GM18909 (cell line): ENCODE measurements at regions not wholly inside any gene's neighbourhood (a gene's known extent, or its start where the extent isn't known, plus 50 kb on each side); places are given as distances from the start of the nearest gene placed in this dataset.
"Not testable (repeated sequence)": the region's sequence is repeated elsewhere in the genome, so short reads cannot be mapped to it uniquely, and the experiment has no call there.

ENCODE experiments used
- ATAC-seq: cut with Tn5 transposase; IDR thresholded peaks from one replicate; pipeline ENCODE4 v1.9.1; 2021; ENCODE audit warnings: mild to moderate bottlenecking; ENCODE audit not compliant: unreplicated experiment, poor library complexity

DNA sequence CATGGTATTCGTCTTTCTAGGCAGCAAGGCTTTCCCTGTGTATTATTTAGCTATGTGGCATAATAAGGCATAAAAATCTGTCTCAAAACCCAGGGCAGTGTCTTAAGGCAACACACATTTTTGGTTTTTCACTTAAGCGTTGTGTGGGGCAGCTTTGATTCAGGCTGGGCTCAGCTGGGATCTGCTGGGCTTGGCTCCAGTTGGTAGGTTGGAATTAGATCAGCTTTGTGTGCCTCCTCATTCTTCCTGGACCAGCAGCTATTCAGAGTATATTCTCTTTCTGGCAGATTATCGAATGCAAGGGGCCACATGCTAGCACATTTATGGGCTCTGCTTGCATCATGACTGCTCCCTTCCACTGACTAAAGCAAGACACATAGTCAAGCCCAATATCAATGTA lies 487.9 kb downstream of the RFPL4B start:
- ATAC-seq, result no peak

DNA sequence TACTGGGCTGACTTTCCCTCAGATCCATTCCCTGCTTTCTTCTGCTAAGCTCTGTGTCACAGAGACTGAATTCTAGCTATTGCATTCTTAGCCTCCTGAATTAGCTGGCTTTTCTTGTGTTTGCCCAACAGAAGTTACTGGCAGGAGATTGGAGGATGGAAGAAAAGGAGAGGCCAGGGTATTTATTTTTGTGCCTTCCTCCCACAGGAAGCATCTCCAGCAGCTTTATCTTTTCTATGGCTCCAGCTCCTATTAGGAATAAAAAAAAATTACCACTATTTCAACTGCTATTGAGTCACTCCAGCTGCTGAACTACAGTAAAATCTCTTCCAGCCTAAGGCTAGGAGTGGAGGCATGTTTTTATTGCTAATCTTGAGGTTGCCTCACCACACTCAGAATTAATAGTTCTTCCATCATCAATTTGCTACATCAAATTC lies 492.4 kb downstream of the RFPL4B start:
- no peak for ATAC-seq

DNA sequence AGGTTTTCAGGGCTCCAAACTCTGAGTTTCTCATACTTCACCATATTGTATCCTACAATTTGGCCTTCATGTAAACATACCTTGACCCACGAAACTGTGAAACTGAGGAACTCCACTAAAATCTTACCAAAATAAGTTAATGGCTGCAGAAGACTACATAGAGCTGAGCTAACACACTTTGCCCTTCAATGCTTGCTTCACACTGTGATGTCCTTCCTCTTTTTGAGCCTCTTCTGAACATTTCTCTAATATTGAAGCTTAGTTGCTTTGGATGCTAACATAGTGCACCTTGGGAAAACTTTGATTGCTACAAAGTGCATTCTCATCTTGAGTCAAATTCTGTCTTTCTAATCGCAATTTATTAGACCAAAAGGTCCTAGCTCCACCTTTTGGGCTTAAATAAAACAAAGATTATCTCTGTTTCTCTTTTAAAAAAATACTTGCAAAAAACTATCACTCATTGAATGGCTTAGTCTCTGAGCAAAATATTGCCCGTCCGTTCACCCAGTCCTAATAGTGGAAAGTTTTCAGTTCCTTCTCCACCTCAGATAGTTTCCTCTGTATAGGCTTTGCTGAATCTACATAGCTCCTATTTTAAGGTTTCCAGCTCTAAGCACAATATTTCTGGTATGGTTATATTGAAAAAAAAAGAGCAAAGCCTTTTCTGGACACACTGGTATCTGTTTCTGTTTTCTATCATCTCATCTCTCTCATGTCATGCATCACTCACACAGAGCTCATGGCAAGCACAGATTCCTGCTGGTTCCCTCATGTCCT lies 494.6 kb downstream of the RFPL4B start:
- no peak for ATAC-seq

DNA sequence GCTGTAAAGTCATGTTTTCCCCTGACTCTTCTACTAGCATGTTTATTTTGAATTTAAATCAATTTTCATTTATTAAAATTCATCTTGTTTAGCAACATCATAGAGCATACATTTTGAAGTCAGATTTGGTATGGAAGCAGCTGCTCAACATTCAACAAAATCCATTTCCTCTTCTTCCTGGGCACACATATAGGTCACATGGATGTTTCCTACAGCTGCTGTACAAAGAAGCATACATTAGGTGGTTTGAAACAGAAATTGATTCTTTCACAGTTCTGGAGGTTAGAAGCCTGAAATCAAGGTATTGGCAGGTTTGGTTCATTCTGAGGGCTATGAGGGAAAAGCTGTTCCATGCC lies 495.2 kb downstream of the RFPL4B start:
- ATAC-seq, result no peak

GRCh38 chr6:112846681-112847080 lies 499.6 kb downstream of the RFPL4B start:
- no peak for ATAC-seq

GRCh38 chr6:112851146-112851545 lies 504.0 kb downstream of the RFPL4B start:
- ATAC-seq, result no peak

- ATAC-seq, result no peak
Observed at GRCh38 chr6:112853162-112853561, 506.0 kb downstream of the RFPL4B start.

- ATAC-seq, result no peak
Observed at GRCh38 chr6:112863753-112864152, 516.6 kb downstream of the RFPL4B start.

- ATAC-seq, result no peak
Observed at GRCh38 chr6:112865131-112865530, 518.0 kb downstream of the RFPL4B start.

GRCh38 chr6:112874881-112875280 lies 527.8 kb downstream of the RFPL4B start:
- ATAC-seq, result no peak

GRCh38 chr6:112877134-112878100 lies 530.3 kb downstream of the RFPL4B start:
- ATAC-seq, result no peak

GRCh38 chr6:112879920-112880413 lies 532.8 kb downstream of the RFPL4B start:
- no peak for ATAC-seq

- ATAC-seq, result no peak
Observed at GRCh38 chr6:112881027-112881426, 533.9 kb downstream of the RFPL4B start.

DNA sequence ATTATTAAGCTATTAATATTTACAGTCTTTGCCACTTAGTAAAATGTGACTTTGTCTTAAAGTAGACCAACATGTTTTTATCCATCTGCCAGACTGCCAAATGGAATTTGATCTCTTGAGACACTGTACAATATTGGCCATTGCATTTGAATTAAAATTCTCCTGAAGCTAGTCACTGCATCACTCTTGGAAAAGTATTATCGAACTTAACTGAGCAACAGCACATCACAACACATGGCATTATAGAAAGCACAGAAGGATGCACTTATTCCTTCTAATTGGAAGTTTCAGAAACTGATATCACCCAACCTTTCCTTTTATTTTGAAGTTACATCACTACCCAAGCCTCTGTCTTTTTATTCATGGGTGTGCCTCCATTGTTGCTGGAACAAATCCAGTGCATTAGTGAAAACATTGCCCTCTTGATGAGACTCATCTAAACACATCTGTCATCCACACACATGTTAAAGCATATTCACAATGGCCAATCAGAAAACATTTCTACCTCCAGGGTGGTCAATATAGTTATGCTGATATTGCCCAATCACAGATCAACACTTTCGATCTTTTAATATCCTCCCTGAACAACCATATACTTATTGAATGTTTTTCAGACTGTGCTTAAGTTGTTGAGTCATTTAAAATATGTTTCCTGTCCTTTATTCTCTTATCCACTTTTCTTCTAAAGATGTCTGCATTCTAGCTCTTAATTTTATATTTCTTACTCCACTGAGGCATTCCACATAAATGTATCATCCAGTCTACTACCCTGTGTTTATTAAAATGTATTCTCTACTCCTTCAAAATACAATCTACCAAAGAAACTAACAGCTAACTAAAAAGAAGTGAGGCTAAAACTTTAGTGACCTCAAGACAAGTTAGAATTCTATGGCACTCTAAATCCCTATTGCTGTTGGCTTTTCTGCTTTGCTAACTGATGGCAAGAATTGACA lies 535.0 kb downstream of the RFPL4B start:
- no peak for ATAC-seq

DNA sequence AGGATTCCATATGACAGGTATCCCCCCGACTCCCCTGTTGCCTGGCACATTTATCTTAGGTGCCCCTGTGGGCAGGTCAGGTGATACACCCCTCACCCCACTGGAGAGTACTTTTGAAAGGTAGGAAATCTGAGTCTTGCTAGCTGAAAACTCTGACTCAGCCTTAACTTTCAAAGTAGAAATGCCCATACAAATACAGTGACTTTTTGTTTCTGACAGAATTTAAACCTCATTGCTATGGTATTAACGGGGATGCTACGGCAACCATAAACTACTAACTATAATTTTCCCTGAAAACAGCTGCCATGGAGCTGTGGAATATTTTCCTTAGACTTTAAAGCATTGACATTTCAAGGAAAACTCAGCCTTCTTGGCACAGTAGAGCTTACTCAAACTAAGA lies 536.0 kb downstream of the RFPL4B start:
- ATAC-seq, result no peak

GRCh38 chr6:112886415-112886814 lies 539.3 kb downstream of the RFPL4B start:
- no peak for ATAC-seq

DNA sequence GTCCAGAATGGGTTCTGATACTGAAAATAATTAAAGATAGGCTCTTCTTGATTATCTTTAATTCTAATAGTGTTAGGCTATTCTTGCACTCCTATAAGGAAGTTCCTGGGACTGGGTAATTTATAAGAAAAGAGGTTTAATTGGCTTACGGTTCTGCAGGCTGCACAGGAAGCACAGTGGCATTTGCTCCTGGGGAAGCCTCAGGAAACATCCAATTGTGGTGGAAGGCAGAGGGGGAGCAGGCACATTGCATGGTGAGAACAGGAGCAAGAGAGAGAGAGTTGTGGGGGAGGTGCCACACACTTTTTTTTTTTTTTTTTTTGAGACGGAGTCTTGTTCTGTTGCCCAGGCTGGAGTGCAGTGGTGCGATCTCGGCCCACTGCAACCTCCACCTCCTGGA lies 540.3 kb downstream of the RFPL4B start:
- not testable (repeated sequence) for ATAC-seq

GRCh38 chr6:112899541-112899940 lies 552.4 kb downstream of the RFPL4B start:
- ATAC-seq, result no peak

DNA sequence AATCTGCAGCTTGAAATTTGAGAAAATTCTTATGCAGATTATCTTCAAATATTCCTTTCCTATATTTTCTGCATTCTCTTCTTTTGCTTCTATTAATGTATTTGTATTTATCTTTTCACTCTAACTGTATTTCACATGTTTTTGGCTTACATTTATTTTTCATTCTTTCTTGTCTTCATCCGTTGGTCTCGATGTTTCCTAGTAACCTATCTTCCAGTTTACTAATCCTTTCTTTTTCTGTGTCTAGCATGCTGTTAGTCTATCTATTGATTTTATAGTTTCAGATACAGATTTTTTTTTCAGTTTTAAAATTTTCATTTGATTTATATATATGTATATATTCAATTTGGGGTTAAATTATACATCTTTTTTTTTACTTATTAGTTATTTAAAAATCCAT lies 556.2 kb downstream of the RFPL4B start:
- ATAC-seq, result no peak

- ATAC-seq, result no peak
Observed at GRCh38 chr6:112906726-112907125, 559.6 kb downstream of the RFPL4B start.
